ENCODE measurements at regions not wholly inside any gene's neighbourhood (a gene's known extent, or its start where the extent isn't known, plus 50 kb on each side); places are given as distances from the start of the nearest gene placed in this dataset.

GRCh38 chr4:18578307-18578706, 556.8 kb upstream of the LCORL start:
- no peak for TF ChIP-seq CTCF (IDR thresholded peaks at IDR 0.05)
- no peak for TF ChIP-seq POLR2A (IDR thresholded peaks at IDR 0.05)
